Gastrocnemius medialis (tissue), 4 donors: ENCODE measurements at regions not wholly inside any gene's neighbourhood (a gene's known extent, or its start where the extent isn't known, plus 50 kb on each side); places are given as distances from the start of the nearest gene placed in this dataset.

Source experiments
- POLR2A ChIP-seq, 2 donors: fragments of 450-650 bp; IDR thresholded peaks; one replicate each; pipeline ENCODE4 v1.6.1; 2017; ENCODE audit warnings: antibody characterized with exemption in 2 of 2, mild to moderate bottlenecking in 2 of 2, moderate library complexity in 2 of 2
- TF ChIP-seq, protein P1 (sequence below), 5 experiments: fragments of 450-650 bp in 3 of 5; fragments of 200-600 bp in 2 of 5; sonication (generic) in 2 of 5; IDR thresholded peaks in 4 of 5; conservative IDR thresholded peaks in 1 of 5; 1 replicate in 4 of 5; 2 replicates in 1 of 5; pipeline ENCODE4 v1.5.1; 2016 to 2019; ENCODE audit warnings: antibody characterized with exemption in 5 of 5, mild to moderate bottlenecking in 3 of 5, moderate library complexity in 3 of 5

DNA sequence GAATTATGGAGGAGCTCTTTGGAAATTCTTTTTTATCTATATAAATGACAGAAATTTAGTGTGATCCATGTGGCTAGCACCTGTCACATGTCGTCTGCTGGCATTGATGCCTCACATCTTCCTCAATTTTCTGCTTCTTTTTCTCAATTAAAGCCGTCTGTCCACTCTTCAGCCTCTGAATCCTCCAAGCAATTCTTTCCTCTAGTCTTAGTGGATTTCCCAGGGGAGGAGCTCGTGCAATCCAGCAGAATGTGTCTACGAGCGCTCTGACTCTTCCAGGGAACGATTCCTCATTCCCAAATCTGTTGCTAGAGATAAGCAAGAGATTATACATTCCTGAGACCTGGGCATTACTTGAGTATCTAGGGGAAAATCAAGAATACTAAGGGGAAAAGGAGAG is 176.6 kb downstream of the EMP1 start:
- no peak for TF ChIP-seq POLR2A (IDR thresholded peaks at IDR 0.05)
- TF ChIP-seq, protein P1, sequence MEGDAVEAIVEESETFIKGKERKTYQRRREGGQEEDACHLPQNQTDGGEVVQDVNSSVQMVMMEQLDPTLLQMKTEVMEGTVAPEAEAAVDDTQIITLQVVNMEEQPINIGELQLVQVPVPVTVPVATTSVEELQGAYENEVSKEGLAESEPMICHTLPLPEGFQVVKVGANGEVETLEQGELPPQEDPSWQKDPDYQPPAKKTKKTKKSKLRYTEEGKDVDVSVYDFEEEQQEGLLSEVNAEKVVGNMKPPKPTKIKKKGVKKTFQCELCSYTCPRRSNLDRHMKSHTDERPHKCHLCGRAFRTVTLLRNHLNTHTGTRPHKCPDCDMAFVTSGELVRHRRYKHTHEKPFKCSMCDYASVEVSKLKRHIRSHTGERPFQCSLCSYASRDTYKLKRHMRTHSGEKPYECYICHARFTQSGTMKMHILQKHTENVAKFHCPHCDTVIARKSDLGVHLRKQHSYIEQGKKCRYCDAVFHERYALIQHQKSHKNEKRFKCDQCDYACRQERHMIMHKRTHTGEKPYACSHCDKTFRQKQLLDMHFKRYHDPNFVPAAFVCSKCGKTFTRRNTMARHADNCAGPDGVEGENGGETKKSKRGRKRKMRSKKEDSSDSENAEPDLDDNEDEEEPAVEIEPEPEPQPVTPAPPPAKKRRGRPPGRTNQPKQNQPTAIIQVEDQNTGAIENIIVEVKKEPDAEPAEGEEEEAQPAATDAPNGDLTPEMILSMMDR (IDR thresholded peaks at IDR 0.05 in 4 of 5, conservative IDR thresholded peaks at IDR 0.05 in 1 of 5): no peak
